PC-9 (cell line): ENCODE measurements at regions not wholly inside any gene's neighbourhood (a gene's known extent, or its start where the extent isn't known, plus 50 kb on each side); places are given as distances from the start of the nearest gene placed in this dataset.
A peak's percentile ranks its signal among the peaks of the same experiment; 100 is the strongest.
"Not testable (repeated sequence)": the region's sequence is repeated elsewhere in the genome, so short reads cannot be mapped to it uniquely, and the experiment has no call there.

Source experiments
- BruUV-seq: library from RNA; stranded (reverse); fragments of 400-500 nt; replicated peaks from 2 replicates; lab custom pipeline; 2021; lab: Mats Ljungman, UMichigan
- CTCF ChIA-PET: fragments of 300-600 bp; sonication (Branson Sonifier 250); formaldehyde crosslinking; loops from one replicate; lab custom pipeline; 2022; ENCODE audit warnings: antibody characterized with exemption; lab: Charles Lee
- POLR2A ChIA-PET: fragments of 300-600 bp; sonication (Branson Sonifier 250); formaldehyde crosslinking; loops from one replicate; lab custom pipeline; 2022; ENCODE audit warnings: antibody characterized with exemption; ENCODE audit not compliant: unreplicated experiment; lab: Charles Lee
- DNase-seq, 2 experiments: peaks; one replicate each; pipeline versions ENCODE4 v3.0.0 to v3.0.0-alpha.2; 2015 to 2022; ENCODE audit warnings: mixed read lengths in 1 of 2
- H2AFZ ChIP-seq: fragments of 200-600 bp; sonication (generic); 2 replicates; pipeline ENCODE4 v1.8.1; 2017; ENCODE audit warnings: antibody characterized with exemption
- H3F3A ChIP-seq: fragments of 200-600 bp; sonication (generic); 2 replicates; pipeline ENCODE4 v1.8.1; 2017; ENCODE audit warnings: antibody characterized with exemption, mild to moderate bottlenecking, low read depth; ENCODE audit not compliant: insufficient read depth
- H3K27ac ChIP-seq: fragments of 200-600 bp; sonication (generic); 2 replicates; pipeline ENCODE4 v1.6.1; 2016; ENCODE audit warnings: mixed run types
- H3K27me3 ChIP-seq: fragments of 200-600 bp; sonication (generic); 2 replicates; pipeline ENCODE4 v1.6.1; 2016; ENCODE audit warnings: low read depth, mixed run types; ENCODE audit not compliant: insufficient read depth
- H3K36me3 ChIP-seq: fragments of 200-600 bp; sonication (generic); 2 replicates; pipeline ENCODE4 v1.6.1; 2016; ENCODE audit warnings: low read depth, mixed run types
- H3K4me1 ChIP-seq: fragments of 200-600 bp; sonication (generic); replicated peaks from 2 replicates; pipeline ENCODE4 v1.6.1; 2016; ENCODE audit warnings: mixed run types; ENCODE audit not compliant: insufficient read depth
- H3K4me2 ChIP-seq: fragments of 200-600 bp; sonication (generic); 2 replicates; pipeline ENCODE4 v1.6.1; 2017; ENCODE audit warnings: mixed run types
- H3K4me3 ChIP-seq: fragments of 200-600 bp; sonication (generic); 2 replicates; pipeline ENCODE4 v1.6.1; 2016; ENCODE audit warnings: mixed run types
- H3K79me2 ChIP-seq: fragments of 200-600 bp; sonication (generic); 2 replicates; pipeline ENCODE4 v1.6.1; 2017; ENCODE audit warnings: low read depth, mixed run types
- H3K9me2 ChIP-seq: fragments of 200-600 bp; sonication (generic); 2 replicates; pipeline ENCODE4 v1.8.1; 2017; ENCODE audit warnings: mild to moderate bottlenecking; ENCODE audit not compliant: insufficient read depth
- H3K9me3 ChIP-seq: fragments of 200-600 bp; sonication (generic); 2 replicates; pipeline ENCODE4 v1.8.1; 2016; ENCODE audit warnings: low read depth; ENCODE audit not compliant: insufficient read depth
- H4K20me1 ChIP-seq: fragments of 200-600 bp; sonication (generic); 2 replicates; pipeline ENCODE4 v1.8.1; 2017; ENCODE audit not compliant: insufficient read depth
- CTCF ChIP-seq: fragments of 200-600 bp; sonication (generic); conservative IDR thresholded peaks from 2 replicates; pipeline ENCODE4 v1.6.1; 2017; ENCODE audit warnings: mixed run types, antibody characterized with exemption, mild to moderate bottlenecking, moderate library complexity
- EZH2 ChIP-seq: fragments of 200-600 bp; sonication (generic); IDR thresholded peaks from 2 replicates; pipeline ENCODE4 v1.8.0; 2017; ENCODE audit warnings: antibody characterized with exemption, low read depth
- intact Hi-C: fragments of 100-400 bp; cut with micrococcal nuclease; formaldehyde crosslinking; loops from one replicate; pipeline ENCODE4 v1.10.0; 2022; ENCODE audit not compliant: unreplicated experiment

GRCh38 chr6:81950877-81951276 is 198.4 kb upstream of the TENT5A start:
- no peaks in the 10 kb centered on the region for H3K79me2 ChIP-seq
- TF ChIP-seq EZH2 = no peak
- H3F3A ChIP-seq = no peaks in the 10 kb centered on the region
- H4K20me1 ChIP-seq = no peaks in the 10 kb centered on the region
- H3K36me3 ChIP-seq = no peaks in the 10 kb centered on the region
- H3K9me2 ChIP-seq = no peaks in the 10 kb centered on the region
- H3K4me2 ChIP-seq = no peak overlapping the region
- BruUV-seq = no TSS peak
- no peak overlapping the region for H3K4me3 ChIP-seq
- 0 out of 2 replicates have a peak overlapping the region, but pooled peaks have one; percentile 9 for H3K27ac ChIP-seq
- H3K9me3 ChIP-seq = no peaks in the 10 kb centered on the region
- CTCF ChIA-PET = interaction anchor here (0.6 kb wide), 1 partner anchor 1638 kb away, joined by 3 read pairs; no protein-coding TSS in a partner anchor
- peaks cover 4% of the 10 kb centered on the region for H3K4me1 ChIP-seq
- POLR2A ChIA-PET = no interaction called here
- intact Hi-C loops = no loop called here
- no peak for DNase-seq
- no peak overlapping the region; the same call in 1 of the 2 replicates for H2AFZ ChIP-seq
- H3K27me3 ChIP-seq = no peaks in the 10 kb centered on the region

- Histone ChIP-seq H2AFZ (no peak overlapping the region), H3K79me2 (no peaks in the 10 kb centered on the region), H3K36me3 (no peaks in the 10 kb centered on the region), H3K9me2 (no peaks in the 10 kb centered on the region), H3K27ac (no peak overlapping the region), H3F3A (no peaks in the 10 kb centered on the region), H4K20me1 (no peaks in the 10 kb centered on the region), H3K9me3 (no peaks in the 10 kb centered on the region), H3K27me3 (no peaks in the 10 kb centered on the region), H3K4me2 (no peak overlapping the region), H3K4me3 (no peak overlapping the region), H3K4me1 (peaks cover 4% of the 10 kb centered on the region)
- BruUV-seq = no TSS peak
- intact Hi-C loops = no loop called here
- ChIA-PET CTCF (no interaction called here), POLR2A (no interaction called here)
- TF ChIP-seq CTCF (no peak), EZH2 (no peak)
- DNase-seq = no peak
Measured at GRCh38 chr6:81948861-81949260, 196.4 kb upstream of the TENT5A start.

- H3K36me3 ChIP-seq, DNase-seq, CTCF ChIA-PET, H3F3A ChIP-seq, BruUV-seq, H3K4me3 ChIP-seq, H3K4me1 ChIP-seq, H3K9me3 ChIP-seq, H4K20me1 ChIP-seq, H3K79me2 ChIP-seq, H2AFZ ChIP-seq, intact Hi-C loops, H3K9me2 ChIP-seq, H3K27me3 ChIP-seq, POLR2A ChIA-PET, H3K4me2 ChIP-seq, H3K27ac ChIP-seq: not testable (repeated sequence)
Measured at GRCh38 chr6:81948196-81948595, 195.7 kb upstream of the TENT5A start.

GRCh38 chr6:81944661-81945060 is 192.2 kb upstream of the TENT5A start:
- H3K9me2 ChIP-seq = no peaks in the 10 kb centered on the region
- no peaks in the 10 kb centered on the region for H3K36me3 ChIP-seq
- DNase-seq = no peak
- H3K27me3 ChIP-seq = no peaks in the 10 kb centered on the region
- no TSS peak for BruUV-seq
- no peaks in the 10 kb centered on the region for H4K20me1 ChIP-seq
- POLR2A ChIA-PET = interaction anchor here (0.6 kb wide), 1 partner anchor 1727 kb away, joined by 11 read pairs; no protein-coding TSS in a partner anchor
- intact Hi-C loops = no loop called here
- no peak overlapping the region for H3K27ac ChIP-seq
- peaks cover 2% of the 10 kb centered on the region; the same call in 1 of the 2 replicates for H3F3A ChIP-seq
- CTCF ChIA-PET = no interaction called here
- H3K4me2 ChIP-seq = no peak overlapping the region
- peaks cover 3% of the 10 kb centered on the region for H3K4me1 ChIP-seq
- H3K79me2 ChIP-seq = no peaks in the 10 kb centered on the region
- TF ChIP-seq CTCF = no peak
- TF ChIP-seq EZH2 = no peak
- H2AFZ ChIP-seq = no peak overlapping the region
- no peak overlapping the region for H3K4me3 ChIP-seq
- H3K9me3 ChIP-seq = no peaks in the 10 kb centered on the region

- peaks cover 13% of the 10 kb centered on the region for H3F3A ChIP-seq
- peaks cover 22% of the 10 kb centered on the region for H3K4me1 ChIP-seq
- POLR2A ChIA-PET, H2AFZ ChIP-seq, CTCF ChIA-PET, DNase-seq, H3K27me3 ChIP-seq, H3K36me3 ChIP-seq, H3K4me3 ChIP-seq, intact Hi-C loops, H3K79me2 ChIP-seq, H3K4me2 ChIP-seq, H3K27ac ChIP-seq, BruUV-seq, H3K9me3 ChIP-seq, H3K9me2 ChIP-seq, H4K20me1 ChIP-seq: not testable (repeated sequence)
Measured at GRCh38 chr6:81942842-81943241, 190.4 kb upstream of the TENT5A start.
